HG02973 (cell line): ENCODE measurements at regions not wholly inside any gene's neighbourhood (a gene's known extent, or its start where the extent isn't known, plus 50 kb on each side); places are given as distances from the start of the nearest gene placed in this dataset.

Experiments
- ATAC-seq: cut with Tn5 transposase; IDR thresholded peaks from one replicate; pipeline ENCODE4 v1.9.1; 2021; ENCODE audit warnings: moderate library complexity; ENCODE audit not compliant: unreplicated experiment

GRCh38 chr6:40946738-40947301, 92.2 kb downstream of the UNC5CL start:
- ATAC-seq: no peak

DNA sequence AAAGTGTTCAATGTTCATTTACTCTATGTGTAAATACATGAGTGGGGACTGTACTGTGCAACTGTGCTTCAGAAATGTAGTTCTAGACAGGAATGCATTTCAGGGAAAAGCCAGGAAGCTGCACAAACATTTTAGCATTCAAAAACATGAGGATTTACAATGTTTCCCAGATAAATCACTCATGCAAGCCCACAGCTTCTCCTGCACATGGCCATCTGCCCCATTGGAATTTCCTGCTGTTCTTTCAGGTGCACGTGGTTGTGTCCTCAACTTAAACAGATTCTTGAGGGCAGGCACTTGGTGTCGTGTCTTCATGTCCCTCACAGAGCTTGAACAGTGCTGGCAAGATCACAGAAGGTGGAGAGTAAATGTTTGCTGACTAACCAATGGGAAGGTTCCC, 101.5 kb downstream of the UNC5CL start:
- ATAC-seq: no peak

DNA sequence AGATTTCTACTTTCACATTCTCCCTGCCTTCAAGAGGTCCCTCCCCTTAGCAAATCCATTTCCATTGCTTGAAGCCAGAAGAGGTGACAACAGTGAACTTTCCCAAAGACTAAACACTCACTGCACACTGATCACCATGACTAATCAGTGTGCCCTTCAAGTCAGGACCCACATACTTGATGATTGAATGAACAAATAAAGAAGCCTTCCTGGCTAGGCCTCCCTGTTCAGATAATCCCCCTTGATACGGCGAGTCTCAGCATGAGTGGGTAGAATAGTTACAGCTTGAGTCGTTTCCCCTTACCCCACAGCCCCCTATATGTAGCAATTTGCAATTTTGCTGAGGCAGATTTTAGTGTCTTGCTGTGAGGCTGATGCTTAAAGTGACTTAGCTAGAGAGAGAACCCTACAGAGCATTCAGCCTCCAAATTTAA, 102.2 kb downstream of the UNC5CL start:
- no peak for ATAC-seq

DNA sequence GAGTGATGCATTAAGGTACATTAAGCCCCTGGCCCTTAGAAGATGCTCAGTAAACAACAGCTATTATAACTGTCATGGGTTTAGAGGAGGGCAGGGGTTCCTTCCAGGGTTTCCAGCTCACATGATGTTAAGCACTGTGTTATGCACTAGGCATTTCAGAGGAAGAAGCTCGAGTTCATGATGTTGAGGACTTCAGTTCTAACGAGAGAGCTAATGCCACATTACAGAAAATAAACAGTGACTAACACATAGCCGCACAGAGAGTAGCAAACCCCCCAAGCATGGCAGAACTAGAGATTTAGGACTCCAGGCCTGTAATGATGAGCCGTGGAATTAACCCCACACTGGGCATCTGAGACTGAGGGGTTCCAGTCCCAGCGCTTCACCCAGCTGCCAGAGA, 105.2 kb downstream of the UNC5CL start:
- ATAC-seq: no peak

GRCh38 chr6:40932953-40933352, 106.1 kb downstream of the UNC5CL start:
- no peak for ATAC-seq

GRCh38 chr6:40932366-40932765, 106.7 kb downstream of the UNC5CL start:
- ATAC-seq: no peak

- ATAC-seq: no peak
These were observed 107.1 kb downstream of the UNC5CL start for GRCh38 chr6:40931931-40932330.

GRCh38 chr6:40930555-40930954, 108.5 kb downstream of the UNC5CL start:
- ATAC-seq: no peak

GRCh38 chr6:40930045-40930444, 109.0 kb downstream of the UNC5CL start:
- ATAC-seq: no peak

DNA sequence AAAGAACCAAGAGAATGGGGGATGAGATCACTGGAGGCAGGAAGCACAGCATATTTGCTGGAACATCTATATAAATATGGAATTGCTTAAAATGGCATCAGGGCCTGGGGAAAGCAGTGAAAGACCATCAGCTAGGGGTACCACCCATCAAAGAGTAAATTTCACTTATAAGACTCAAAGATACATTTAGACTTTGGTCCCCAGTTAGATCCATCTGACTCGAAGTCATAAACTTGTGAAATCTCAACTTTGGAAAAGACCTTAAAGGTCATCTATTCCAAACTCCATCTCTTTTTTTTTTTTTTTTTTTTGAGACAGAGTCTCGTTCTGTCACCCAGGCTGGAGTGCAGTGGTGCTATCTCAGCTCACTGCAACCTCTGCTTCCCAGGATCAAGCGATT, 109.8 kb downstream of the UNC5CL start:
- ATAC-seq: no peak

DNA sequence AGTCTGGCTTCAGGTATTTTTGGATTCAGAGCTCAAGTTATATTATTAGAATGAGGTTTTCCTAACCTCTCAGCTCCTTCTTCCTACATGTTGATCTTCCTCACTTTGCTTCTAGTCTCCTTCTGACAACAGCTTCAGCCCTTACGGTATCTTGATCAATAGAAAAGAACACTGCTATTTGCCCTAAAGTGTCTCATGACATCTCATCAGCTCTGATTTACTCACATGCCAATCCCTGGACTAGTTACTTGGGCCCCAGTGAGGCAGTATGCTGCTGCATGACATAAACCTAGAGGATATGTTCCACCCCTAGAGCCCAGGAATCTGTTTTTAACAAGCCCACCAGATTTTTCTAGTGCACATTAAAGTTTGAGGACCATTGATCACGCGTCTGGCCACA, 110.3 kb downstream of the UNC5CL start:
- ATAC-seq: no peak

GRCh38 chr6:40928307-40928706, 110.7 kb downstream of the UNC5CL start:
- no peak for ATAC-seq

DNA sequence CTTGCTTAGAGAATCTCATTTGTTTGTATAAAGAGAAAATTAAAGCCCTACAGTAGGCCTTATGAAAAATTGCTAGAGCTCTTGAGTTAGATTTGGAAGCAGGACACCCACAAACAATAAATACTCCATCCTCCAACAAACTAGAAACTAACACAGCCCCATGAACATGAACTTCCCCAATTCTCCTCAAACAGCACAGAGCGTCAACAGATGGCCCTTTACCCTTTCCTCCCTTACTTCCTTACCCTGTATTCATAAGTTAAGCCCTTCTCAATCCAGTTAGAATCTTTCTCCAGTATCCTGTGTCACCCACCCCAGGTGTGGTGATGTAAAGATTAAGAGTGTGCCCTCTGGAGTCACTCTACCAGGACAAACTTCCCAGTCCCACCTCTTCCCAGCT, 113.7 kb downstream of the UNC5CL start:
- ATAC-seq: no peak

GRCh38 chr6:40924839-40925238, 114.2 kb downstream of the UNC5CL start:
- no peak for ATAC-seq

- ATAC-seq: no peak
These were observed 115.1 kb downstream of the UNC5CL start for GRCh38 chr6:40923880-40924279.

DNA sequence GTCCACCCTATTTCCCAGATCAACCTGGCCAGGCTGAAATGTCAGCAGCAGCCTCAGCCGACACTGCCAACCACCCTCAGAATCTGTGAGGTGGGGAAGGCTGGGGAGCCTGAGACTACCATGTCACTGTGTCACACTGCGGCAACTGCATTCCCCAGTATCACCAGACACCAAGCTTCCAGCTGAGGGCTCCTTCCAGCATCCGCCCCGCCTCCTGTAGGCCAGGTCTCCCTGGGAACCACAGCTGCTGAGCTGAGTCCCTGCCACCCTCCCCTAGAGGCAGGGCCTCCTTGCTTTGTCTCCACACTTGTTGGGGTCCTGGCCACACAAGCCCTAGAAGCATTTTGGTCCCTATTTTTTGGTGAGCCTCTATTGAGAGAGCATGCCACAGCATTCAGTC, 115.7 kb downstream of the UNC5CL start:
- no peak for ATAC-seq

DNA sequence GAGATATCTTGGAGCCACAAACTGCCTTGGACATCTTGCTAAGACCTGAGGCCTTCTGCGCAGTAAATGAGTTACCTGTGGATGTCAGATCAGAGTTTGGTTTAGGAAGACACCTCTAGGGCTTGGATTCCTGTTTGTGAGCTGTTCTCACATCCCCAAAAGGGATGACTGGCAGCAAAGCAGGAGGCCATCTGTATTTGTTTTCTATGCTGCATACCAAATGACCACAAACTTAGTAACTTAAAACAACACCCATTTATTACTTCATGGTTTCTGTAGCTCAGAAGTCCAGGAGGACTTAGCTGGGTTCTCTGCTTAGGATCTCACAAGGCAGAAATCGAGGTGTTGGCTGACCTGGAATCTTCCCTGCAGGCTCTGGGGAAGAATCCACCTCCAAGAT, 116.7 kb downstream of the UNC5CL start:
- ATAC-seq: no peak

GRCh38 chr6:40918040-40918651, 120.9 kb downstream of the UNC5CL start:
- no peak for ATAC-seq

GRCh38 chr6:40917603-40918002, 121.4 kb downstream of the UNC5CL start:
- ATAC-seq: no peak

- no peak for ATAC-seq
These were observed 122.2 kb downstream of the UNC5CL start for GRCh38 chr6:40916845-40917244.

DNA sequence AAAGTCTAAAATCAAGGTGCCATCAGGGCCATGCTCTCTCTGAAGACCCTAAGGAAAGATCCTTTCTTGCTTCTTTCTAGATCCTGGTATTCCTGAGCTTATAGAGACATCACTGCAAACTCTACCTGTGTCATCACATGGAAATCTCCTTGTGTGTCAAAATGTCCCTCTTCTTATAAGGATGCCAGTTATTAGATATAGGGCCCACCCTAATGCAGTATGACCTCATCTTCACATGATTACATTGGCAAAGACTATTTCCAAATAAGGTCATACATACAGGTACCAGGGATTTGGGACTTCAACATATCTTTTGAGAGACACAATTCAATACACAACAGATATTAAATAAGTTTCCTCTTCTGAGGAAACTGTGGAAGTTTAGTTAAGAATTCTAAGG, 123.9 kb downstream of the UNC5CL start:
- no peak for ATAC-seq

- ATAC-seq: no peak
These were observed 125.0 kb downstream of the UNC5CL start for GRCh38 chr6:40914005-40914404.
